ENCODE measurements at regions not wholly inside any gene's neighbourhood (a gene's known extent, or its start where the extent isn't known, plus 50 kb on each side); places are given as distances from the start of the nearest gene placed in this dataset.

GRCh38 chr7:93025389-93025788, 92.4 kb downstream of the SAMD9 start:
- TF ChIP-seq POLR2A (IDR thresholded peaks at IDR 0.05) (no peak), CTCF (IDR thresholded peaks at IDR 0.05) (no peak)
